Liver (tissue), 8 donors: ENCODE measurements at regions not wholly inside any gene's neighbourhood (a gene's known extent, or its start where the extent isn't known, plus 50 kb on each side); places are given as distances from the start of the nearest gene placed in this dataset.
A peak's percentile ranks its signal among the peaks of the same experiment; 100 is the strongest.

Experiments used
- DNase-seq: peaks from one replicate; pipeline ENCODE4 v3.0.0-alpha.2; 2017; ENCODE audit warnings: low spot score
- H3K27ac ChIP-seq, 2 donors: one replicate each; pipeline ENCODE4 v1.7.0; 2013; ENCODE audit warnings: inconsistent platforms in 2 of 2, low read length in 2 of 2, control low read depth in 1 of 2, low read depth in 1 of 2, mild to moderate bottlenecking in 1 of 2
- H3K27me3 ChIP-seq, 4 donors: one replicate each; pipeline versions ENCODE4 v1.6.1 to v1.7.0; 2013; ENCODE audit warnings: low read length in 3 of 4, inconsistent platforms in 1 of 4, mild to moderate bottlenecking in 1 of 4, moderate library complexity in 1 of 4; ENCODE audit not compliant: control insufficient read depth in 4 of 4, insufficient read depth in 4 of 4
- H3K36me3 ChIP-seq, 4 donors: one replicate each; pipeline versions ENCODE4 v1.6.1 to v1.7.0; 2013; ENCODE audit warnings: low read length in 3 of 4, mild to moderate bottlenecking in 3 of 4, low read depth in 1 of 4, moderate library complexity in 1 of 4; ENCODE audit not compliant: control insufficient read depth in 4 of 4, insufficient read depth in 3 of 4
- H3K4me1 ChIP-seq, 4 donors: one replicate each; pipeline versions ENCODE4 v1.6.1 to v1.7.0; 2013; ENCODE audit warnings: low read length in 3 of 4, mild to moderate bottlenecking in 3 of 4, moderate library complexity in 1 of 4; ENCODE audit not compliant: control insufficient read depth in 4 of 4, insufficient read depth in 4 of 4
- H3K4me3 ChIP-seq, 3 donors: one replicate each; pipeline versions ENCODE4 v1.6.1 to v1.7.0; 2013; ENCODE audit warnings: low read length in 3 of 3, control low read depth in 1 of 3, low read depth in 1 of 3, mild to moderate bottlenecking in 1 of 3
- H3K9ac ChIP-seq, 2 donors: one replicate each; pipeline ENCODE4 v1.7.0; 2013; ENCODE audit warnings: low read length in 2 of 2, mild to moderate bottlenecking in 2 of 2, moderate library complexity in 2 of 2, control low read depth in 1 of 2, low read depth in 1 of 2
- H3K9me3 ChIP-seq, 4 donors: one replicate each; pipeline versions ENCODE4 v1.6.1 to v1.7.0; 2013; ENCODE audit warnings: low read length in 3 of 4; ENCODE audit not compliant: control insufficient read depth in 4 of 4
- EGR1 ChIP-seq, 2 donors: IDR thresholded peaks; 2 replicates each; pipeline ENCODE4 v1.6.1; 2016 to 2018; ENCODE audit warnings: antibody characterized with exemption in 2 of 2, low read depth in 2 of 2
- FOXA1 ChIP-seq: IDR thresholded peaks from 2 replicates; pipeline ENCODE4 v1.6.1; 2016; ENCODE audit warnings: antibody characterized with exemption
- FOXA2 ChIP-seq: IDR thresholded peaks from 2 replicates; pipeline ENCODE4 v1.6.1; 2016; ENCODE audit warnings: antibody characterized with exemption
- GABPA ChIP-seq, 2 donors: IDR thresholded peaks in 1 of 2; conservative IDR thresholded peaks in 1 of 2; 2 replicates each; pipeline ENCODE4 v1.6.1; 2016; ENCODE audit warnings: antibody characterized with exemption in 2 of 2, mild to moderate bottlenecking in 1 of 2, moderate library complexity in 1 of 2
- HNF4A ChIP-seq, 2 donors: conservative IDR thresholded peaks; 2 replicates each; pipeline ENCODE4 v1.6.1; 2016; ENCODE audit warnings: antibody characterized with exemption in 2 of 2, mild to moderate bottlenecking in 2 of 2
- HNF4G ChIP-seq: IDR thresholded peaks from 2 replicates; pipeline ENCODE4 v1.6.1; 2016; ENCODE audit warnings: antibody characterized with exemption
- JUND ChIP-seq, 2 donors: IDR thresholded peaks; 2 replicates each; pipeline ENCODE4 v1.6.1; 2016; ENCODE audit warnings: antibody characterized with exemption in 2 of 2
- NR2F2 ChIP-seq: IDR thresholded peaks from 2 replicates; pipeline ENCODE4 v1.6.1; 2016; ENCODE audit warnings: antibody characterized with exemption
- RAD21 ChIP-seq, 2 donors: IDR thresholded peaks; 2 replicates each; pipeline ENCODE4 v1.6.1; 2016; ENCODE audit warnings: antibody characterized with exemption in 2 of 2, mild to moderate bottlenecking in 2 of 2
- RXRA ChIP-seq, 2 donors: IDR thresholded peaks; 2 replicates each; pipeline ENCODE4 v1.6.1; 2017 to 2018; ENCODE audit warnings: antibody characterized with exemption in 2 of 2, mild to moderate bottlenecking in 1 of 2
- SP1 ChIP-seq: IDR thresholded peaks from 2 replicates; pipeline ENCODE4 v1.6.1; 2018; ENCODE audit warnings: antibody characterized with exemption, mild to moderate bottlenecking
- TAF1 ChIP-seq: conservative IDR thresholded peaks from 2 replicates; pipeline ENCODE4 v1.6.1; 2016; ENCODE audit warnings: antibody characterized with exemption, mild to moderate bottlenecking
- YY1 ChIP-seq: IDR thresholded peaks from 2 replicates; pipeline ENCODE4 v1.6.1; 2016; ENCODE audit warnings: antibody characterized with exemption, mild to moderate bottlenecking
- WGBS: extraction: QIAGEN DNeasy Blood & Tissue Kit; methylation state at CpG from one replicate; pipeline ENCODE4 v1.1.7; 2013; 5-methylcytosine and 5-hydroxymethylcytosine counted together
- TF ChIP-seq, protein P1 (sequence below): fragments of 150-350 bp; IDR thresholded peaks from 2 replicates; pipeline ENCODE4 v1.5.1; 2017; ENCODE audit warnings: improper control_type of control experiment, low read depth, low read length; ENCODE audit not compliant: missing input control
- TF ChIP-seq, protein P2 (sequence below): IDR thresholded peaks from 2 replicates; pipeline ENCODE4 v1.6.1; 2016; ENCODE audit warnings: antibody characterized with exemption
- TF ChIP-seq, protein P3 (sequence below): IDR thresholded peaks from 2 replicates; pipeline ENCODE4 v1.6.1; 2016; ENCODE audit warnings: antibody characterized with exemption
- TF ChIP-seq, protein P4 (sequence below): IDR thresholded peaks from 2 replicates; pipeline ENCODE4 v1.6.1; 2016; ENCODE audit warnings: antibody characterized with exemption, mild to moderate bottlenecking
- TF ChIP-seq, protein P5 (sequence below): IDR thresholded peaks from 2 replicates; pipeline ENCODE4 v1.6.1; 2016; ENCODE audit warnings: antibody characterized with exemption
- donor health status: healthy.
- donor health status: healthy.
- donor health status: healthy.
- donor health status: healthy.
- donor health status: healthy.

DNA sequence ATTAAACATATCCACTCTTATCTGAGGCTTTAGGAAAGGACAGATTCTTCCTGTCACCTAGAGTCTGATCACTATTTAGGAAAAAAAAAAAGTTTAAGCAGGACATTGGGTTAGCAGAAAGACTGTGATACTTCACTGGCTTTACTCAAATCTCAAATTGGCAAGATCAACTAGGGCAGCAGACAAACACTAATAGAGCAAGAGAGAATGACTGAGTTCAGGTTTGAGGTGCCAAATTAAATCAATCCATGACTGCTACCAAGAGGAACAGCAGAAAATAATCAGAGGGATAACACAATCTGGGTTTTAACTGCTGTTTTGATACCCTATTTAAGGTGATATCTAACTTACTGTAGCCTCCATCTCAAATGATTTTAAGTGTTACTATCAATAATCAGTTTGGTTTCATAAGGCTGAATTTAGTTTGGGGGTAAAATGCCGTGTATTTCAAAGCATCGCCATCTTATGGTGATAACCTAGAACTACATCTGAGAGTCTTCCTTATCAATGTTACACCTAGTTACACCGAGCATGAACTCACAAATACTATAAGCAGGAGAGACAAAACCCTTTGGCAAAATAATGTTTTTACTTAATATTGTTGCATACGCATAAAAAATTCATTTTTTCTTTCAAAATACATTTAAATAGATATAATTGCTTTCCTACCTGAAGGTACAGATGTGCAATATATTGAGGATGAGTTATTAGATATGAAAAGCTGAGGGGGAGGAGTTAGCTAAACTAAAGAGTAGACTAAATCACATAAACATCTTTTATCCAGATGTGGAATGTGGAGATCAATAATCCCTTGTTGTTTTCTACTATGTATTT, 286.4 kb upstream of the CDH12 start:
- no peaks in the 10 kb centered on the region for H3K36me3 ChIP-seq
- no peaks in the 10 kb centered on the region for H3K27me3 ChIP-seq
- TF ChIP-seq RAD21 (IDR thresholded peaks at IDR 0.05) (peak; percentile 92), FOXA2 (no peak), YY1 (peak; percentile 30), HNF4A (conservative IDR thresholded peaks at IDR 0.05) (peak in 1 of 2 donors; percentile 38), RXRA (IDR thresholded peaks at IDR 0.05) (peak in 1 of 2 donors; percentile 12)
- TF ChIP-seq, protein P1, sequence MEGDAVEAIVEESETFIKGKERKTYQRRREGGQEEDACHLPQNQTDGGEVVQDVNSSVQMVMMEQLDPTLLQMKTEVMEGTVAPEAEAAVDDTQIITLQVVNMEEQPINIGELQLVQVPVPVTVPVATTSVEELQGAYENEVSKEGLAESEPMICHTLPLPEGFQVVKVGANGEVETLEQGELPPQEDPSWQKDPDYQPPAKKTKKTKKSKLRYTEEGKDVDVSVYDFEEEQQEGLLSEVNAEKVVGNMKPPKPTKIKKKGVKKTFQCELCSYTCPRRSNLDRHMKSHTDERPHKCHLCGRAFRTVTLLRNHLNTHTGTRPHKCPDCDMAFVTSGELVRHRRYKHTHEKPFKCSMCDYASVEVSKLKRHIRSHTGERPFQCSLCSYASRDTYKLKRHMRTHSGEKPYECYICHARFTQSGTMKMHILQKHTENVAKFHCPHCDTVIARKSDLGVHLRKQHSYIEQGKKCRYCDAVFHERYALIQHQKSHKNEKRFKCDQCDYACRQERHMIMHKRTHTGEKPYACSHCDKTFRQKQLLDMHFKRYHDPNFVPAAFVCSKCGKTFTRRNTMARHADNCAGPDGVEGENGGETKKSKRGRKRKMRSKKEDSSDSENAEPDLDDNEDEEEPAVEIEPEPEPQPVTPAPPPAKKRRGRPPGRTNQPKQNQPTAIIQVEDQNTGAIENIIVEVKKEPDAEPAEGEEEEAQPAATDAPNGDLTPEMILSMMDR, result peak; percentile 76
- TF ChIP-seq, protein P2, sequence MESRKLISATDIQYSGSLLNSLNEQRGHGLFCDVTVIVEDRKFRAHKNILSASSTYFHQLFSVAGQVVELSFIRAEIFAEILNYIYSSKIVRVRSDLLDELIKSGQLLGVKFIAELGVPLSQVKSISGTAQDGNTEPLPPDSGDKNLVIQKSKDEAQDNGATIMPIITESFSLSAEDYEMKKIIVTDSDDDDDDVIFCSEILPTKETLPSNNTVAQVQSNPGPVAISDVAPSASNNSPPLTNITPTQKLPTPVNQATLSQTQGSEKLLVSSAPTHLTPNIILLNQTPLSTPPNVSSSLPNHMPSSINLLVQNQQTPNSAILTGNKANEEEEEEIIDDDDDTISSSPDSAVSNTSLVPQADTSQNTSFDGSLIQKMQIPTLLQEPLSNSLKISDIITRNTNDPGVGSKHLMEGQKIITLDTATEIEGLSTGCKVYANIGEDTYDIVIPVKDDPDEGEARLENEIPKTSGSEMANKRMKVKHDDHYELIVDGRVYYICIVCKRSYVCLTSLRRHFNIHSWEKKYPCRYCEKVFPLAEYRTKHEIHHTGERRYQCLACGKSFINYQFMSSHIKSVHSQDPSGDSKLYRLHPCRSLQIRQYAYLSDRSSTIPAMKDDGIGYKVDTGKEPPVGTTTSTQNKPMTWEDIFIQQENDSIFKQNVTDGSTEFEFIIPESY, result no peak
- no peaks in the 10 kb centered on the region for H3K9me3 ChIP-seq
- H3K4me3 ChIP-seq, result no peak overlapping the region
- no peak overlapping the region for H3K9ac ChIP-seq
- H3K27ac ChIP-seq, result no peak overlapping the region
- H3K4me1 ChIP-seq, result peaks cover 0 to 17% (median 11%) of the 10 kb centered on the region in 4 donors
- DNase-seq, result no peak
- 2% methylated on average over 4 of the region's 4 CpGs for WGBS

DNA sequence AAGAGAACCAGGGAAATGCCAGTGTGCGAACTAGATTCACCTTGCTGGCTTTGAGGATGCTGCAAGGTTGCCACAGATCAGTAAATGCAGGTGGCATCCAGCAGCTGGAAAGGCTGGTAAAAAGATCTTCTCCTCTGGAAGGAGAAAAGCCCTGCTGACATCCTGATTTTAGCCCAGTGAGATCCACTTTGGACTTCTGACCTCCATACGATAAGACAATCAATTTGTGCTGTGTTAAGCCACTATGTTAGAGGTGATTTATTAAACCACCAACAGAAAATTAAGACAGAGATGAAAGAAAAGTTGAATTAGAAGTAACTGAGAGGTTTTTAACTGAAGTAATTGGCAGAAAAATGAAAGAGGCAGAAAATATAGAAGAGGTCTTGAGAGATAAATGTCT, 283.8 kb upstream of the CDH12 start:
- 64% methylated on average over 2 of the region's 2 CpGs for WGBS
- peaks cover 0 to 17% (median 11%) of the 10 kb centered on the region in 4 donors for H3K4me1 ChIP-seq
- H3K9me3 ChIP-seq, result no peaks in the 10 kb centered on the region
- no peak for DNase-seq
- no peaks in the 10 kb centered on the region for H3K36me3 ChIP-seq
- no peaks in the 10 kb centered on the region for H3K27me3 ChIP-seq
- H3K4me3 ChIP-seq, result no peak overlapping the region
- no peak overlapping the region for H3K27ac ChIP-seq
- TF ChIP-seq FOXA2, result no peak
- peak; percentile 84 to 85 for TF ChIP-seq HNF4A (conservative IDR thresholded peaks at IDR 0.05)
- no peak for TF ChIP-seq JUND (IDR thresholded peaks at IDR 0.05)
- TF ChIP-seq, protein P1, result no peak
- no peak for TF ChIP-seq TAF1
- TF ChIP-seq EGR1 (IDR thresholded peaks at IDR 0.05; ENCODE audit: low read depth in 2 of 2), result no peak
- no peak for TF ChIP-seq FOXA1
- TF ChIP-seq, protein P3, sequence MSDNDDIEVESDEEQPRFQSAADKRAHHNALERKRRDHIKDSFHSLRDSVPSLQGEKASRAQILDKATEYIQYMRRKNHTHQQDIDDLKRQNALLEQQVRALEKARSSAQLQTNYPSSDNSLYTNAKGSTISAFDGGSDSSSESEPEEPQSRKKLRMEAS, result no peak
- TF ChIP-seq YY1, result no peak
- TF ChIP-seq, protein P4, sequence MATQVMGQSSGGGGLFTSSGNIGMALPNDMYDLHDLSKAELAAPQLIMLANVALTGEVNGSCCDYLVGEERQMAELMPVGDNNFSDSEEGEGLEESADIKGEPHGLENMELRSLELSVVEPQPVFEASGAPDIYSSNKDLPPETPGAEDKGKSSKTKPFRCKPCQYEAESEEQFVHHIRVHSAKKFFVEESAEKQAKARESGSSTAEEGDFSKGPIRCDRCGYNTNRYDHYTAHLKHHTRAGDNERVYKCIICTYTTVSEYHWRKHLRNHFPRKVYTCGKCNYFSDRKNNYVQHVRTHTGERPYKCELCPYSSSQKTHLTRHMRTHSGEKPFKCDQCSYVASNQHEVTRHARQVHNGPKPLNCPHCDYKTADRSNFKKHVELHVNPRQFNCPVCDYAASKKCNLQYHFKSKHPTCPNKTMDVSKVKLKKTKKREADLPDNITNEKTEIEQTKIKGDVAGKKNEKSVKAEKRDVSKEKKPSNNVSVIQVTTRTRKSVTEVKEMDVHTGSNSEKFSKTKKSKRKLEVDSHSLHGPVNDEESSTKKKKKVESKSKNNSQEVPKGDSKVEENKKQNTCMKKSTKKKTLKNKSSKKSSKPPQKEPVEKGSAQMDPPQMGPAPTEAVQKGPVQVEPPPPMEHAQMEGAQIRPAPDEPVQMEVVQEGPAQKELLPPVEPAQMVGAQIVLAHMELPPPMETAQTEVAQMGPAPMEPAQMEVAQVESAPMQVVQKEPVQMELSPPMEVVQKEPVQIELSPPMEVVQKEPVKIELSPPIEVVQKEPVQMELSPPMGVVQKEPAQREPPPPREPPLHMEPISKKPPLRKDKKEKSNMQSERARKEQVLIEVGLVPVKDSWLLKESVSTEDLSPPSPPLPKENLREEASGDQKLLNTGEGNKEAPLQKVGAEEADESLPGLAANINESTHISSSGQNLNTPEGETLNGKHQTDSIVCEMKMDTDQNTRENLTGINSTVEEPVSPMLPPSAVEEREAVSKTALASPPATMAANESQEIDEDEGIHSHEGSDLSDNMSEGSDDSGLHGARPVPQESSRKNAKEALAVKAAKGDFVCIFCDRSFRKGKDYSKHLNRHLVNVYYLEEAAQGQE, result no peak
- peak; percentile 37 for TF ChIP-seq HNF4G
- TF ChIP-seq, protein P5, sequence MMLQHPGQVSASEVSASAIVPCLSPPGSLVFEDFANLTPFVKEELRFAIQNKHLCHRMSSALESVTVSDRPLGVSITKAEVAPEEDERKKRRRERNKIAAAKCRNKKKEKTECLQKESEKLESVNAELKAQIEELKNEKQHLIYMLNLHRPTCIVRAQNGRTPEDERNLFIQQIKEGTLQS, result no peak
- TF ChIP-seq SP1, result peak; percentile 58
- TF ChIP-seq RXRA (IDR thresholded peaks at IDR 0.05), result peak in 1 of 2 donors; percentile 8
- TF ChIP-seq RAD21 (IDR thresholded peaks at IDR 0.05), result peak in 1 of 2 donors; percentile 44
- TF ChIP-seq, protein P2, result no peak
- no peak for TF ChIP-seq NR2F2
- TF ChIP-seq GABPA (IDR thresholded peaks at IDR 0.05 in 1 of 2, conservative IDR thresholded peaks at IDR 0.05 in 1 of 2), result no peak
- no peak overlapping the region for H3K9ac ChIP-seq
